ENCODE measurements at regions not wholly inside any gene's neighbourhood (a gene's known extent, or its start where the extent isn't known, plus 50 kb on each side); places are given as distances from the start of the nearest gene placed in this dataset.

- H3K27me3 ChIP-seq (ENCODE audit: control insufficient read depth, insufficient read depth, low read length) = no peaks in the 10 kb centered on the region
- no peak for DNase-seq (ENCODE audit: low read depth)
- no peak overlapping the region for H3K4me3 ChIP-seq (ENCODE audit: low read depth, low read length)
- TF ChIP-seq CTCF (IDR thresholded peaks at IDR 0.05; ENCODE audit: insufficient read depth, low read length, poor library complexity, severe bottlenecking) = no peak
- no peaks in the 10 kb centered on the region for H3K36me3 ChIP-seq (ENCODE audit: control insufficient read depth, insufficient read depth, low read length)
Observed at GRCh38 chr2:163420604-163421003, 315.2 kb downstream of the FIGN start.

- no peak for TF ChIP-seq CTCF (IDR thresholded peaks at IDR 0.05; ENCODE audit: insufficient read depth, low read length, poor library complexity, severe bottlenecking)
- H3K27me3 ChIP-seq (ENCODE audit: control insufficient read depth, insufficient read depth, low read length) = no peaks in the 10 kb centered on the region
- no peak overlapping the region for H3K4me3 ChIP-seq (ENCODE audit: low read depth, low read length)
- DNase-seq (ENCODE audit: low read depth) = no peak
- H3K36me3 ChIP-seq (ENCODE audit: control insufficient read depth, insufficient read depth, low read length) = no peaks in the 10 kb centered on the region
Observed at GRCh38 chr2:163419000-163419830, 316.6 kb downstream of the FIGN start.

GRCh38 chr2:163417596-163418337, 318.0 kb downstream of the FIGN start:
- H3K27me3 ChIP-seq (ENCODE audit: control insufficient read depth, insufficient read depth, low read length) = no peaks in the 10 kb centered on the region
- H3K4me3 ChIP-seq (ENCODE audit: low read depth, low read length) = no peak overlapping the region
- TF ChIP-seq CTCF (IDR thresholded peaks at IDR 0.05; ENCODE audit: insufficient read depth, low read length, poor library complexity, severe bottlenecking) = no peak
- no peaks in the 10 kb centered on the region for H3K36me3 ChIP-seq (ENCODE audit: control insufficient read depth, insufficient read depth, low read length)
- no peak for DNase-seq (ENCODE audit: low read depth)

- TF ChIP-seq CTCF (IDR thresholded peaks at IDR 0.05; ENCODE audit: insufficient read depth, low read length, poor library complexity, severe bottlenecking) = no peak
- no peak overlapping the region for H3K4me3 ChIP-seq (ENCODE audit: low read depth, low read length)
- H3K27me3 ChIP-seq (ENCODE audit: control insufficient read depth, insufficient read depth, low read length) = no peaks in the 10 kb centered on the region
- no peak for DNase-seq (ENCODE audit: low read depth)
- no peaks in the 10 kb centered on the region for H3K36me3 ChIP-seq (ENCODE audit: control insufficient read depth, insufficient read depth, low read length)
Observed at GRCh38 chr2:163414121-163414520, 321.7 kb downstream of the FIGN start.

GRCh38 chr2:163407296-163407695, 328.5 kb downstream of the FIGN start:
- no peaks in the 10 kb centered on the region for H3K27me3 ChIP-seq (ENCODE audit: control insufficient read depth, insufficient read depth, low read length)
- H3K36me3 ChIP-seq (ENCODE audit: control insufficient read depth, insufficient read depth, low read length) = no peaks in the 10 kb centered on the region
- H3K4me3 ChIP-seq (ENCODE audit: low read depth, low read length) = no peak overlapping the region
- DNase-seq (ENCODE audit: low read depth) = no peak
- no peak for TF ChIP-seq CTCF (IDR thresholded peaks at IDR 0.05; ENCODE audit: insufficient read depth, low read length, poor library complexity, severe bottlenecking)

All from kidney epithelial cell (primary cell).